ENCODE measurements at regions not wholly inside any gene's neighbourhood (a gene's known extent, or its start where the extent isn't known, plus 50 kb on each side); places are given as distances from the start of the nearest gene placed in this dataset.
"Not testable (repeated sequence)": the region's sequence is repeated elsewhere in the genome, so short reads cannot be mapped to it uniquely, and the experiment has no call there.

GRCh38 chr5:29277642-29278041 is 1915.8 kb upstream of the CDH6 start:
- DNase-seq (ENCODE audit: low read depth): no peak

- no peak for DNase-seq (ENCODE audit: low read depth)
These were observed 1917.1 kb upstream of the CDH6 start for GRCh38 chr5:29276371-29276770.

- peak; percentile 29 for DNase-seq (ENCODE audit: low read depth)
These were observed 1929.6 kb upstream of the CDH6 start for GRCh38 chr5:29263915-29264351.

- DNase-seq (ENCODE audit: low read depth): no peak
These were observed 1931.0 kb upstream of the CDH6 start for GRCh38 chr5:29262339-29263123.

- no peak for DNase-seq (ENCODE audit: low read depth)
These were observed 1932.3 kb upstream of the CDH6 start for GRCh38 chr5:29261213-29261612.

- DNase-seq (ENCODE audit: low read depth): no peak
These were observed 1941.1 kb upstream of the CDH6 start for GRCh38 chr5:29252390-29252789.

- no peak for DNase-seq (ENCODE audit: low read depth)
These were observed 1946.0 kb upstream of the CDH6 start for GRCh38 chr5:29247346-29248028.

GRCh38 chr5:29240379-29240778 is 1953.1 kb upstream of the CDH6 start:
- no peak for DNase-seq (ENCODE audit: low read depth)

- DNase-seq (ENCODE audit: low read depth): no peak
These were observed 1953.9 kb upstream of the CDH6 start for GRCh38 chr5:29239606-29240005.

GRCh38 chr5:29238115-29238514 is 1955.4 kb upstream of the CDH6 start:
- DNase-seq (ENCODE audit: low read depth): no peak

GRCh38 chr5:29231154-29231553 is 1962.3 kb upstream of the CDH6 start:
- no peak for DNase-seq (ENCODE audit: low read depth)

- no peak for DNase-seq (ENCODE audit: low read depth)
These were observed 1962.9 kb upstream of the CDH6 start for GRCh38 chr5:29230591-29230990.

GRCh38 chr5:29229461-29229860 is 1964.0 kb upstream of the CDH6 start:
- no peak for DNase-seq (ENCODE audit: low read depth)

GRCh38 chr5:29218138-29218537 is 1975.3 kb upstream of the CDH6 start:
- DNase-seq (ENCODE audit: low read depth): no peak

- DNase-seq (ENCODE audit: low read depth): no peak
These were observed 1978.6 kb upstream of the CDH6 start for GRCh38 chr5:29214839-29215238.

GRCh38 chr5:29213475-29213874 is 1980.0 kb upstream of the CDH6 start:
- DNase-seq (ENCODE audit: low read depth): no peak

GRCh38 chr5:29208024-29208423 is 1985.5 kb upstream of the CDH6 start:
- no peak for DNase-seq (ENCODE audit: low read depth)

GRCh38 chr5:29203049-29203448 is 1990.4 kb upstream of the CDH6 start:
- DNase-seq (ENCODE audit: low read depth): no peak

- DNase-seq (ENCODE audit: low read depth): no peak
These were observed 1995.6 kb upstream of the CDH6 start for GRCh38 chr5:29197631-29198454.

- DNase-seq (ENCODE audit: low read depth): no peak
These were observed 1999.5 kb upstream of the CDH6 start for GRCh38 chr5:29193972-29194371.

GRCh38 chr5:29191269-29192048 is 2002.0 kb upstream of the CDH6 start:
- not testable (repeated sequence) for DNase-seq (ENCODE audit: low read depth)

GRCh38 chr5:29190398-29190797 is 2003.1 kb upstream of the CDH6 start:
- DNase-seq (ENCODE audit: low read depth): not testable (repeated sequence)

All from forelimb muscle (tissue), 1 donor.